ENCODE measurements at regions not wholly inside any gene's neighbourhood (a gene's known extent, or its start where the extent isn't known, plus 50 kb on each side); places are given as distances from the start of the nearest gene placed in this dataset.
A peak's percentile ranks its signal among the peaks of the same experiment; 100 is the strongest.

DNA sequence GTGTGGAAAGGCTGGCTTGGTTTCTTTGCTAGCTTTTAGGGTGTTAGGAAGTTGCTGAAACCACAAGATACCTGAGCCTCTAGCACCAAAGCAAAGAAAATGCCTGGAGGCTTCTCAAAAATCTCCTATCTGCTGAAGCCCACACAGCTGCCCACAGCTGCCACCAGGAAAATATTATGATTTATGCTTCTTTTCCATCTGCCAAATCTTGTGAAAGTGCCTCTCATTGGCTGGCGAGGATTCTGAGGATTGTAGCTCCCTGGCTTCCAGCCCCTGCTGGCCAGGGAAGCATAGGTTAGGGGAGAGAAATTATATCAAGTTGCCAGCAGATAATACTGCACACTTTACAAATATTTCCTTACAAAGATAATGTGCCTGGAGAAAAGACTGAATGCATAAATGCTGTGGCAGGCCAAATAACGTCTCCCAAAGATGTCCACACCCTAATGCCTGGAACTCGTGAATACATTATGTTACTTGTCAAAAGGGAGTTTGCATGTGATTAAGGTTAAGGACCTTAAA, 98.4 kb downstream of the MRPL14 start:
- DNase-seq: peak in 1 of 6 donors; percentile 7
- no peak for ATAC-seq

GRCh38 chr6:44025226-44025625, 102.0 kb downstream of the MRPL14 start:
- no peaks in the 10 kb centered on the region for H3K4me1 ChIP-seq
- no peaks in the 10 kb centered on the region for H3K27me3 ChIP-seq
- no peaks in the 10 kb centered on the region for H3K9me3 ChIP-seq
- WGBS, 2 donors: 72% methylated on average over 4 of the region's 4 CpGs
- ATAC-seq: no peak
- no peak for FAIRE-seq
- intact Hi-C loops (cut with DNase I): no loop called here
- no peak for DNase-seq
- no peak overlapping the region for H3K27ac ChIP-seq
- TF ChIP-seq CTCF (IDR thresholded peaks at IDR 0.05): no peak
- H3K36me3 ChIP-seq: no peaks in the 10 kb centered on the region
- H3K4me3 ChIP-seq: no peak overlapping the region

More for the DNA sequence above, 98.4 kb downstream of the MRPL14 start:
- intact Hi-C loops (cut with DNase I): no loop called here
- Histone ChIP-seq H3K4me3 (no peak overlapping the region), H3K27me3 (no peaks in the 10 kb centered on the region), H3K36me3 (no peaks in the 10 kb centered on the region), H3K9me3 (no peaks in the 10 kb centered on the region), H3K4me1 (no peaks in the 10 kb centered on the region), H3K27ac (no peak overlapping the region)
- WGBS, 2 donors: 46 to 52% methylated on average over 3 of the region's 3 CpGs
- TF ChIP-seq CTCF (IDR thresholded peaks at IDR 0.05): no peak
- FAIRE-seq: no peak

DNA sequence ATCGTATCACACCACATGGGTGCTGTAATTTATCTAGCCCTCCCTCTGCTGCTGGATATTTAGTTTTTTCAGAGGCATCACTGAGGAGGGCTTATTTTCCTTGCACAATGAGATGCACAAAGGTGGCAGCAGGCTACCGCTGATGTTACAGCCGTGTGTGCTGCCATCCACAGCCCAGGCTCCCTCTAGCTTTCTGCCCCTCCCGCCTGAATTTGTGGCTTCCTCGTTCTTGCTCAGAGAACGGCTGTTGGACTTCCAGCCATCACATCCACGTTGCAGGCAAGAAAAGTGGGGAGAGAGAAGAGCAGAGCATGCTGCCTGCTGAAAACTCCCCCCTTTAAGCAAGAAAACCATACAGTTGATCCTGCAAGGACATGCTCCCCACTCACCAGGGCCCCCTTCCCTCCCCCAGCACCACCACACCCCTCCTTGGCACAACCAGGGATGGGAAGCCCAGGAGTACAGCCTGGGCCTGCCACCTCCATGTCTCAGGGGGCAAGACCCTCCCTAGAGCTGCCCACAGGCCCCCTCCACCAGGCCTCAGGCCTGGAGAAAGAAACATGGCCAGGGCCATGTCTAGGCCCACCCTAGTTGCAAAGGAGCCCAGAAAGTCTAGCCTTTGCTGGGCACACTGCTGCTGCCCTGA, 102.6 kb downstream of the MRPL14 start:
- intact Hi-C loops (cut with DNase I): no loop called here
- H3K27ac ChIP-seq: no peak overlapping the region
- no peaks in the 10 kb centered on the region for H3K36me3 ChIP-seq
- H3K27me3 ChIP-seq: no peaks in the 10 kb centered on the region
- TF ChIP-seq CTCF (IDR thresholded peaks at IDR 0.05): no peak
- H3K9me3 ChIP-seq: no peaks in the 10 kb centered on the region
- peak in 1 of 6 donors; percentile 21 for DNase-seq
- 70 to 74% methylated on average over 7 of the region's 7 CpGs for WGBS, 2 donors
- no peaks in the 10 kb centered on the region for H3K4me1 ChIP-seq
- H3K4me3 ChIP-seq: no peak overlapping the region
- ATAC-seq: peak in 2 of 4 donors; percentile 22 to 43
- FAIRE-seq: no peak

DNA sequence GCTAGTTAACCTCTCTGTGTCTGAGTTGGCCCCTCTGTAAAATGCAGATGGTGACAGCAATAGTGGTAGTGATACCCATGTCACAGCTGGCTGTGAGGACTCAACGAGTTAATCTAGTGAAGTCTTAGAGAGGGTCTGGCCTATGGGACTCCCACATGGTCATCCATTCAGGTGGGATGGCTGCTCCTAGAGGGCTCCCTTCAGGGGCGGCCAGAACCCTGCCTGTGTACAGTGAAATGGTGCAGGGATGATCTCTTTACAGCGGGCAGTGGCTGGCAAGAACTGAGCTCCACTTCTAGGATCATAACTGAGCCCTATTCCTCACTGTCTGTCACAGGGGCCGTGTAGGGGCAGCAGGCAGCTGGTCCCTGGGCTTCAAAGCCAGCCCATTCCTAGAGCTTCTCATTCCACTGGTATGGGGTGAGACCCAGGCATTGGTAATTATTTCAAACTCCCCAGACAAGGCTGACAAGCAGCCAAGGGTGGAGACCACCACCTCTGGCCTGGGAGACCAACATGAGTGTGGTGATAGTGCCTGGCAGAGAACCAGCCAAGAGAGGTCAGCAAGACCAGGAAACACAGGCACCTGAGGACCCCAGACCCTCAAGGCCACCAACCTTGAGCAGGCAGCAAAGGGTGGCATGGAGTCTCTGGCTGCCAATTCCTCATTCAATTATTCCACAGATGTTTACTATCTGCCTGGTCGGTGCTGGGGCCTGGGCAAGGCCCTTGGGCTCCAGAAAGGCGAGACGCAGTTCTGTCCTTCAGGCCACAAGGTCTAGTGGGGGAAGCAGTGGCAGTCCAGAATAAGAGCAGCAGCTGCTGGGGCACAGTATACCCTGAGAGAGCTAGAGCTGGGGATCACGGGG, 103.4 kb downstream of the MRPL14 start:
- H3K27me3 ChIP-seq: no peaks in the 10 kb centered on the region
- ATAC-seq (no peak), FAIRE-seq (no peak), DNase-seq (peak in 1 of 6 donors; percentile 31)
- H3K27ac ChIP-seq: no peak overlapping the region
- TF ChIP-seq CTCF (IDR thresholded peaks at IDR 0.05): no peak
- no peaks in the 10 kb centered on the region for H3K36me3 ChIP-seq
- no peak overlapping the region for H3K4me3 ChIP-seq
- no peaks in the 10 kb centered on the region for H3K9me3 ChIP-seq
- intact Hi-C loops (cut with DNase I): no loop called here
- 76 to 83% methylated on average over 8 of the region's 8 CpGs for WGBS, 2 donors
- no peaks in the 10 kb centered on the region for H3K4me1 ChIP-seq

All from pancreas (tissue), 10 donors.